ENCODE measurements at regions not wholly inside any gene's neighbourhood (a gene's known extent, or its start where the extent isn't known, plus 50 kb on each side); places are given as distances from the start of the nearest gene placed in this dataset.

DNA sequence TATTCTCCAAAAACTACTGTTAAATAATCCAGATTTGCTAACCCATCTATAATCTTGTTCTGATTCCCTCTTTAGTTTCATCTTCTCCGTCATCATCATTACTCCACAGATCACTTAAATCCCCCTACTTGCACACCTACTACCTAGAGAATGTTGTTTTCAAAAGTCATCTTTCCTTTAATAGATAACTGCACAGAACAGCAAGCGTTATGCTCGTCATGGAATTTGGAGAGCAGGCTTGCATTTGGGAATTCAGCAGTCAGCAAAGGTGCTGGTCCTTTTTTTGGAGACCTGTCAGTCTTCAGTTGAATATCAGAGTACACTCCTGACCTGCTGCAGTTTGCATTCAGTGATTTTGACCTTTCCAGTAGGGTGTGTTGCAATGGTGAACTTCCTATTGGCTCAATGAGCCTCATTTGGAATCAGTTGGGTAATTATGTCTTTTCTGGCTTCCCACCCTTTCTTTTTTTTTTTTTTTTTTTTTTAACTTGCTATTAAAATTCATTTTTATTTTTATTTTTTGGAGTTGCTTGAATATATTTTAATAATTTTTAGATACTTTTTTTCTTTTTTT, 110.6 kb downstream of the HNRNPLL start:
- ATAC-seq (ENCODE audit: low FRiP score), result no peak
- no peak for TF ChIP-seq CTCF (IDR thresholded peaks at IDR 0.05)

GRCh38 chr2:38491436-38491835, 111.3 kb downstream of the HNRNPLL start:
- ATAC-seq (ENCODE audit: low FRiP score) (no peak), DNase-seq (ENCODE audit: low spot score) (no peak)
- TF ChIP-seq CTCF (IDR thresholded peaks at IDR 0.05), result no peak

More for the DNA sequence above, 110.6 kb downstream of the HNRNPLL start:
- no peak for DNase-seq (ENCODE audit: low spot score)

DNA sequence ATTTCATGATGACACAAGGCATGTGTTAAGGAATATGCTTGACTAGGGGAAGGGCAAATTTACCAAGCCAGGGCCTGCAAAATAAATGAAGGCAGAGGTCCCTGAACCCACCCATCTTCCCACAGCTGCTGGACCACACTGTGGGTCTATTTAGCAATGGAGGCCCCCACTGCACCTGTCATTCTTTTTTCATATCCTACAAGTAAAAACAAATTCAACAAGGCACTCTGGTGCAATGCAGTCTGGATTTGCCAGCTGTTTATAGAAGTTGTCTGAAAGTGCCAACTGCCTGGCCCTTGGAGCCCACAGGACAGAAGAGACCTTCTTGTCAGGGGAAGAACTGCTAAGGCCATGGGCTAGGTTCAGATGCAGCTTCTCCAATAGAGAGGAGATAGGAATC, 112.8 kb upstream of the ATL2 start:
- no peak for ATAC-seq (ENCODE audit: low FRiP score)
- no peak for DNase-seq (ENCODE audit: low spot score)
- TF ChIP-seq CTCF (IDR thresholded peaks at IDR 0.05), result no peak

- TF ChIP-seq CTCF (IDR thresholded peaks at IDR 0.05), result no peak
These were observed 110.8 kb upstream of the ATL2 start for GRCh38 chr2:38487852-38488251.

GRCh38 chr2:38486213-38487026, 109.3 kb upstream of the ATL2 start:
- no peak for TF ChIP-seq CTCF (IDR thresholded peaks at IDR 0.05)
- ATAC-seq (ENCODE audit: low FRiP score), result no peak
- no peak for DNase-seq (ENCODE audit: low spot score)

More at GRCh38 chr2:38487852-38488251, 110.8 kb upstream of the ATL2 start:
- DNase-seq (ENCODE audit: low spot score) (no peak), ATAC-seq (ENCODE audit: low FRiP score) (no peak)

DNA sequence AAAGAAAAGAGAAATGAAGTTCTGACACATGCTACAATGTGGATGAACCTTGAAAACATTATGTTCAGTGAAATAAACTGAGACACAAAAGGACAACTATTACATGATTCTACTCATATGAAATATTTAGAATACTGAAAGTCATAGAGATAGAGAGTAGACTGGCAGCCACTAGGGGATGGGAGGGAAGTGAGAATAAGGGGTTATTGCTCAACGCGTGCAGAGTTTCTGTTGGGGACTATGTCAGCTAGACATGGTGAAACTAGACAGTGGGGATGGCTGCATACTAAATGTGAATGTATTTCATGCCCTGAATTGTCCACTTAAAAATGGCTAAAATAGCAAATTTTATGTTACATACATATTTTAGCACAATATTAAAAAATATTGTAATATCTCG, 108.7 kb upstream of the ATL2 start:
- DNase-seq (ENCODE audit: low spot score) (no peak), ATAC-seq (ENCODE audit: low FRiP score) (no peak)
- no peak for TF ChIP-seq CTCF (IDR thresholded peaks at IDR 0.05)

DNA sequence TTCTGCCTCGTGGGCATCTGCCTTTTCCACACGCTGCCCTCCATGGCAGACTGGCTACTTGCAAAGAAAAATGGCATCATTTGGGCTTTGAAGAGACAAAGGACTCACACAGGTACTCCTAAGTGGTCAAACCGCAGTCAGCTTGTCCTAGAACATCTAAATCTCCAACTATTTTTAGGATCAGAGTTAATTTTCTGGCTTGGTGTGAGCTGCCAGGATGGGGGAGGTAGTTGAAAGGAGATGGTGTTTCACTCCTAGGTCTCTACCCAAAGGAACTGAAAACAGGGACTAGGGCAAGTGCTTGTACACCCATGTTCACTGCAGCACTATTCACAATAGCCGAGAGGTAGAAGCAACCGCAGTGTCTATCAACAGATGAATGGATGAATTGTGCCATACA, 107.9 kb upstream of the ATL2 start:
- TF ChIP-seq CTCF (IDR thresholded peaks at IDR 0.05), result no peak

More for the DNA sequence above, 107.9 kb upstream of the ATL2 start:
- ATAC-seq (ENCODE audit: low FRiP score), result no peak
- DNase-seq (ENCODE audit: low spot score), result no peak
